HCT116 (cell line): ENCODE measurements at regions not wholly inside any gene's neighbourhood (a gene's known extent, or its start where the extent isn't known, plus 50 kb on each side); places are given as distances from the start of the nearest gene placed in this dataset.

Source experiments
- ATAC-seq: fragments of 200-7000 bp; cut with Tn5 transposase; 2 replicates; pipeline ENCODE4 v1.9.1; 2020; ENCODE audit warnings: mild to moderate bottlenecking, moderate library complexity
- BruUV-seq: library from RNA; stranded (reverse); fragments of 400-500 nt; replicated peaks from 2 replicates; lab custom pipeline; 2021; lab: Mats Ljungman, UMichigan
- CTCF ChIA-PET: fragments of 300-600 bp; sonication (Branson Sonifier 250); formaldehyde crosslinking; loops from one replicate; lab custom pipeline; 2021; ENCODE audit warnings: antibody characterized with exemption; lab: Charles Lee
- POLR2A ChIA-PET: fragments of 300-600, 350-600 bp; sonication (Branson Sonifier 250); formaldehyde crosslinking; loops from one replicate; lab custom pipeline; 2021; ENCODE audit warnings: antibody characterized with exemption; lab: Charles Lee
- RAD21 ChIA-PET, 2 experiments: fragments of 300-600 bp; sonication (Branson Sonifier 250); formaldehyde crosslinking; loops; one replicate each; lab custom pipeline; 2023; ENCODE audit warnings: low total read pairs in 2 of 2; ENCODE audit not compliant: uncharacterized antibody in 2 of 2, unreplicated experiment in 2 of 2, low non-redundant PET in 1 of 2; lab: Charles Lee
- DNase-seq: peaks from one replicate; pipeline ENCODE4 v3.0.0-alpha.2; 2010; ENCODE audit warnings: low read depth, low spot score
- H2AFZ ChIP-seq: fragments of 200-600 bp; shearing (Covaris generic), sonication (generic); 2 replicates; pipeline ENCODE4 v1.6.1; 2017; ENCODE audit warnings: low read depth, mixed run types, mixed read lengths, antibody characterized with exemption, low read length; ENCODE audit not compliant: poor library complexity, severe bottlenecking
- H3K27ac ChIP-seq: 2 replicates; pipeline ENCODE4 v1.5.1; 2012; ENCODE audit warnings: low read depth, low read length
- H3K27me3 ChIP-seq: fragments of 200-600 bp; sonication (generic); 2 replicates; pipeline ENCODE4 v1.6.1; 2016; ENCODE audit warnings: mixed run types, low read length, mixed read lengths; ENCODE audit not compliant: insufficient read depth
- H3K36me3 ChIP-seq, 2 experiments: fragments of 200-500 bp in 1 of 2; fragments of 200-600 bp in 1 of 2; sonication (Bioruptor generic) in 1 of 2; sonication (generic) in 1 of 2; 2 replicates each; pipeline versions ENCODE4 v1.5.1 to v1.6.1; 2014 to 2016; ENCODE audit warnings: low read length in 2 of 2, inconsistent platforms in 1 of 2, mixed read lengths in 1 of 2, mixed run types in 1 of 2; ENCODE audit not compliant: insufficient read depth in 2 of 2, control insufficient read depth in 1 of 2
- H3K4me1 ChIP-seq, 2 experiments: fragments of 200-600 bp in 1 of 2; sonication (generic) in 1 of 2; 2 replicates each; pipeline versions ENCODE4 v1.5.1 to v1.6.1; 2012 to 2017; ENCODE audit warnings: low read length in 2 of 2, inconsistent platforms in 1 of 2, mild to moderate bottlenecking in 1 of 2, mixed read lengths in 1 of 2, mixed run types in 1 of 2, moderate library complexity in 1 of 2; ENCODE audit not compliant: insufficient read depth in 2 of 2, control insufficient read depth in 1 of 2
- H3K4me2 ChIP-seq: fragments of 200-600 bp; sonication (generic); 2 replicates; pipeline ENCODE4 v1.6.1; 2017; ENCODE audit warnings: mixed run types, low read length, mixed read lengths
- H3K4me3 ChIP-seq, 2 experiments: fragments of 200-600 bp in 1 of 2; sonication (generic) in 1 of 2; replicated peaks in 1 of 2; 2 replicates each; pipeline ENCODE4 v1.5.1; 2011 to 2016; ENCODE audit warnings: low read length in 2 of 2, control low read depth in 1 of 2, low read depth in 1 of 2, mild to moderate bottlenecking in 1 of 2, mixed read lengths in 1 of 2, mixed run types in 1 of 2
- H3K79me2 ChIP-seq: fragments of 200-600 bp; sonication (generic); 2 replicates; pipeline ENCODE4 v1.6.1; 2017; ENCODE audit warnings: mild to moderate bottlenecking, mixed run types, low read length, moderate library complexity, mixed read lengths; ENCODE audit not compliant: insufficient read depth
- H3K9ac ChIP-seq: fragments of 200-600 bp; sonication (generic); 2 replicates; pipeline ENCODE4 v1.6.1; 2016; ENCODE audit warnings: low read length, mixed read lengths
- H3K9me2 ChIP-seq: fragments of 200-600 bp; sonication (generic), shearing (Covaris generic); 2 replicates; pipeline ENCODE4 v1.6.1; 2017; ENCODE audit warnings: mixed run types, mild to moderate bottlenecking, moderate library complexity; ENCODE audit not compliant: insufficient read depth
- H3K9me3 ChIP-seq, 2 experiments: fragments of 200-500 bp in 1 of 2; fragments of 200-600 bp in 1 of 2; sonication (Bioruptor generic) in 1 of 2; sonication (generic) in 1 of 2; 2 replicates each; pipeline ENCODE4 v1.6.1; 2014 to 2017; ENCODE audit warnings: low read length in 2 of 2, mixed read lengths in 2 of 2, inconsistent platforms in 1 of 2, low read depth in 1 of 2, mild to moderate bottlenecking in 1 of 2, mixed run types in 1 of 2, moderate library complexity in 1 of 2; ENCODE audit not compliant: control insufficient read depth in 1 of 2, insufficient read depth in 1 of 2
- H4K20me1 ChIP-seq: fragments of 200-600 bp; sonication (generic), shearing (Covaris generic); 2 replicates; pipeline ENCODE4 v1.6.1; 2017; ENCODE audit warnings: mixed run types, mild to moderate bottlenecking, moderate library complexity; ENCODE audit not compliant: insufficient read depth
- CBX3 ChIP-seq: IDR thresholded peaks from 2 replicates; pipeline ENCODE4 v1.6.1; 2012; ENCODE audit warnings: low read depth
- REST ChIP-seq: IDR thresholded peaks from 2 replicates; pipeline ENCODE4 v1.6.1; 2012; ENCODE audit warnings: low read depth
- SIN3A ChIP-seq: IDR thresholded peaks from 2 replicates; pipeline ENCODE4 v1.6.1; 2012; ENCODE audit warnings: low read depth
- ZBTB33 ChIP-seq: IDR thresholded peaks from 2 replicates; pipeline ENCODE4 v1.6.1; 2011; ENCODE audit warnings: mild to moderate bottlenecking, low read length, moderate library complexity; ENCODE audit not compliant: insufficient replicate concordance; ENCODE audit errors: extremely low read depth
- ZNF274 ChIP-seq: fragments of 200-500 bp; sonication (Bioruptor generic); IDR thresholded peaks from 2 replicates; pipeline ENCODE4 v1.6.1; 2014; ENCODE audit warnings: mild to moderate bottlenecking, low read depth, low read length, inconsistent platforms
- intact Hi-C: fragments of 100-400 bp; cut with micrococcal nuclease; formaldehyde crosslinking; loops from 2 replicates; pipeline ENCODE4 v1.10.0; 2022

- no peak overlapping the region for H3K27ac ChIP-seq
- H3K4me3 ChIP-seq = no peak overlapping the region
- no peak overlapping the region for H3K9ac ChIP-seq
- DNase-seq (no peak), ATAC-seq (no peak)
- TF ChIP-seq CBX3 = no peak
- TF ChIP-seq ZNF274 = no peak
- no peak for TF ChIP-seq REST
- no peak for TF ChIP-seq ZBTB33
- no peak for TF ChIP-seq SIN3A
- H3K9me2 ChIP-seq = no peaks in the 10 kb centered on the region
- H2AFZ ChIP-seq = no peak overlapping the region
- ChIA-PET POLR2A (no interaction called here), RAD21 (no interaction called here), CTCF (interaction anchor here (0.7 kb wide), 1 partner anchor 205 kb away, joined by 3 read pairs; no protein-coding TSS in a partner anchor)
- no peaks in the 10 kb centered on the region for H4K20me1 ChIP-seq
- H3K4me2 ChIP-seq = no peak overlapping the region
- no peaks in the 10 kb centered on the region for H3K27me3 ChIP-seq
- H3K9me3 ChIP-seq = no peaks in the 10 kb centered on the region
- BruUV-seq = no TSS peak
- no peaks in the 10 kb centered on the region for H3K79me2 ChIP-seq
- intact Hi-C loops = no loop called here
- H3K4me1 ChIP-seq = peaks cover 0 to 8% of the 10 kb centered on the region in 2 experiments; a peak in 1 of 4 replicates
- no peaks in the 10 kb centered on the region for H3K36me3 ChIP-seq
These were observed 80.1 kb downstream of the CD164 start for GRCh38 chr6:109302176-109302575.
